ENCODE measurements at regions not wholly inside any gene's neighbourhood (a gene's known extent, or its start where the extent isn't known, plus 50 kb on each side); places are given as distances from the start of the nearest gene placed in this dataset.

GRCh38 chrX:96379951-96380350 is 304.7 kb upstream of the DIAPH2 start:
- Histone ChIP-seq H3K27ac (no peak overlapping the region), H3K36me3 (replicated peaks) (no peaks in the 10 kb centered on the region), H3K4me3 (ENCODE audit: low read depth, low read length) (no peak overlapping the region), H3K27me3 (replicated peaks) (no peaks in the 10 kb centered on the region)
- in situ Hi-C loops (cut with HindIII; ENCODE audit: low pct_ligation_motif_present, low sequenced_read_pairs): no loop called here
- DNase-seq: no peak
- TF ChIP-seq CTCF (IDR thresholded peaks at IDR 0.05; ENCODE audit: low read depth, low read length, missing control alignments): no peak

- no peak for DNase-seq
- Histone ChIP-seq H3K4me3 (ENCODE audit: low read depth, low read length) (no peak overlapping the region), H3K36me3 (replicated peaks) (no peaks in the 10 kb centered on the region), H3K27ac (no peak overlapping the region), H3K27me3 (replicated peaks) (no peaks in the 10 kb centered on the region)
- in situ Hi-C loops (cut with HindIII; ENCODE audit: low pct_ligation_motif_present, low sequenced_read_pairs): no loop called here
- TF ChIP-seq CTCF (IDR thresholded peaks at IDR 0.05; ENCODE audit: low read depth, low read length, missing control alignments): no peak
These were observed 302.6 kb upstream of the DIAPH2 start for GRCh38 chrX:96382018-96382417.

- Histone ChIP-seq H3K4me3 (ENCODE audit: low read depth, low read length) (no peak overlapping the region), H3K36me3 (replicated peaks) (no peaks in the 10 kb centered on the region), H3K27me3 (replicated peaks) (no peaks in the 10 kb centered on the region), H3K27ac (no peak overlapping the region)
- in situ Hi-C loops (cut with HindIII; ENCODE audit: low pct_ligation_motif_present, low sequenced_read_pairs): no loop called here
- DNase-seq: no peak
- TF ChIP-seq CTCF (IDR thresholded peaks at IDR 0.05; ENCODE audit: low read depth, low read length, missing control alignments): no peak
These were observed 301.2 kb upstream of the DIAPH2 start for GRCh38 chrX:96383428-96383827.

GRCh38 chrX:96386325-96386724 is 298.3 kb upstream of the DIAPH2 start:
- no peaks in the 10 kb centered on the region for H3K27me3 ChIP-seq (replicated peaks)
- H3K4me3 ChIP-seq (ENCODE audit: low read depth, low read length): no peak overlapping the region
- no peaks in the 10 kb centered on the region for H3K36me3 ChIP-seq (replicated peaks)
- H3K27ac ChIP-seq: no peak overlapping the region
- TF ChIP-seq CTCF (IDR thresholded peaks at IDR 0.05; ENCODE audit: low read depth, low read length, missing control alignments): no peak
- in situ Hi-C loops (cut with HindIII; ENCODE audit: low pct_ligation_motif_present, low sequenced_read_pairs): no loop called here
- DNase-seq: no peak

- Histone ChIP-seq H3K27ac (no peak overlapping the region), H3K4me3 (ENCODE audit: low read depth, low read length) (no peak overlapping the region), H3K36me3 (replicated peaks) (no peaks in the 10 kb centered on the region), H3K27me3 (replicated peaks) (no peaks in the 10 kb centered on the region)
- TF ChIP-seq CTCF (IDR thresholded peaks at IDR 0.05; ENCODE audit: low read depth, low read length, missing control alignments): no peak
- in situ Hi-C loops (cut with HindIII; ENCODE audit: low pct_ligation_motif_present, low sequenced_read_pairs): no loop called here
- no peak for DNase-seq
These were observed 297.7 kb upstream of the DIAPH2 start for GRCh38 chrX:96386981-96387380.

GRCh38 chrX:96387801-96388200 is 296.8 kb upstream of the DIAPH2 start:
- no peak for TF ChIP-seq CTCF (IDR thresholded peaks at IDR 0.05; ENCODE audit: low read depth, low read length, missing control alignments)
- Histone ChIP-seq H3K4me3 (ENCODE audit: low read depth, low read length) (no peak overlapping the region), H3K27ac (no peak overlapping the region), H3K27me3 (replicated peaks) (no peaks in the 10 kb centered on the region), H3K36me3 (replicated peaks) (no peaks in the 10 kb centered on the region)
- DNase-seq: no peak
- in situ Hi-C loops (cut with HindIII; ENCODE audit: low pct_ligation_motif_present, low sequenced_read_pairs): no loop called here
